ENCODE measurements at regions not wholly inside any gene's neighbourhood (a gene's known extent, or its start where the extent isn't known, plus 50 kb on each side); places are given as distances from the start of the nearest gene placed in this dataset.
A peak's percentile ranks its signal among the peaks of the same experiment; 100 is the strongest.

- in situ Hi-C loops (cut with HindIII; ENCODE audit: low pct_ligation_motif_present, low sequenced_read_pairs): loop anchor here (25.0 kb wide), 1 partner anchor 691 kb away; no protein-coding TSS in a partner anchor
- no peak overlapping the region for H3K27ac ChIP-seq
- H3K4me3 ChIP-seq (ENCODE audit: low read depth, low read length): no peak overlapping the region
- no peak for DNase-seq
- H3K36me3 ChIP-seq (replicated peaks): no peaks in the 10 kb centered on the region
- TF ChIP-seq CTCF (IDR thresholded peaks at IDR 0.05; ENCODE audit: low read depth, low read length, missing control alignments): no peak
- H3K27me3 ChIP-seq (replicated peaks): no peaks in the 10 kb centered on the region
These were observed 113.7 kb upstream of the RASGRP1 start for GRCh38 chr15:38678281-38678680.

DNA sequence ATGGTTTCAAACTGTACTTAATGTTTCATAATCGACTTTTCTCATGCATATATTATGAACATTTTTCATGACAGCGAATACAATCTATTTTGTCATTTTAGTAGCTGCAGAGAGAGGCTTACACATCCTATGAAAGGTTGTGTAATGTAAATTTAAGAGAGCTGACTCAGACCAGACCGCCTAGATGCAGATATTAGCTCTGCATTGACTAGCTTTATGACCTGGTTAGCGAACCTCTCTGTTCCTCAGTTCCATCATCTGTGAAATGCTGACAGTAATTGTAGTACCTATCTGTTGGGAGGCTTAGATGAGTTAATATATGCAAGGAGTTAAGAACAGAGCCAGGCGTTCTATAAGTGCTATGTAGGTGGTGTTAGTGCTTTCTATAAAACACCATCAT is 116.2 kb upstream of the RASGRP1 start:
- Histone ChIP-seq H3K36me3 (replicated peaks) (no peaks in the 10 kb centered on the region), H3K4me3 (ENCODE audit: low read depth, low read length) (no peak overlapping the region), H3K27ac (no peak overlapping the region), H3K27me3 (replicated peaks) (no peaks in the 10 kb centered on the region)
- no peak for TF ChIP-seq CTCF (IDR thresholded peaks at IDR 0.05; ENCODE audit: low read depth, low read length, missing control alignments)
- in situ Hi-C loops (cut with HindIII; ENCODE audit: low pct_ligation_motif_present, low sequenced_read_pairs): loop anchor here (25.0 kb wide), 1 partner anchor 693 kb away; no protein-coding TSS in a partner anchor
- no peak for DNase-seq

- H3K27me3 ChIP-seq (replicated peaks): no peaks in the 10 kb centered on the region
- no peak overlapping the region for H3K4me3 ChIP-seq (ENCODE audit: low read depth, low read length)
- TF ChIP-seq CTCF (IDR thresholded peaks at IDR 0.05; ENCODE audit: low read depth, low read length, missing control alignments): no peak
- no peaks in the 10 kb centered on the region for H3K36me3 ChIP-seq (replicated peaks)
- H3K27ac ChIP-seq: no peak overlapping the region
- in situ Hi-C loops (cut with HindIII; ENCODE audit: low pct_ligation_motif_present, low sequenced_read_pairs): loop anchor here (25.0 kb wide), 1 partner anchor 695 kb away; no protein-coding TSS in a partner anchor
- no peak for DNase-seq
These were observed 117.7 kb upstream of the RASGRP1 start for GRCh38 chr15:38682363-38682762.

- in situ Hi-C loops (cut with HindIII; ENCODE audit: low pct_ligation_motif_present, low sequenced_read_pairs): loop anchor here (25.0 kb wide), 1 partner anchor 696 kb away; no protein-coding TSS in a partner anchor
- no peak for TF ChIP-seq CTCF (IDR thresholded peaks at IDR 0.05; ENCODE audit: low read depth, low read length, missing control alignments)
- H3K27ac ChIP-seq: no peak overlapping the region
- no peak for DNase-seq
- no peak overlapping the region for H3K4me3 ChIP-seq (ENCODE audit: low read depth, low read length)
- H3K27me3 ChIP-seq (replicated peaks): no peaks in the 10 kb centered on the region
- no peaks in the 10 kb centered on the region for H3K36me3 ChIP-seq (replicated peaks)
These were observed 118.2 kb upstream of the RASGRP1 start for GRCh38 chr15:38682861-38683260.

DNA sequence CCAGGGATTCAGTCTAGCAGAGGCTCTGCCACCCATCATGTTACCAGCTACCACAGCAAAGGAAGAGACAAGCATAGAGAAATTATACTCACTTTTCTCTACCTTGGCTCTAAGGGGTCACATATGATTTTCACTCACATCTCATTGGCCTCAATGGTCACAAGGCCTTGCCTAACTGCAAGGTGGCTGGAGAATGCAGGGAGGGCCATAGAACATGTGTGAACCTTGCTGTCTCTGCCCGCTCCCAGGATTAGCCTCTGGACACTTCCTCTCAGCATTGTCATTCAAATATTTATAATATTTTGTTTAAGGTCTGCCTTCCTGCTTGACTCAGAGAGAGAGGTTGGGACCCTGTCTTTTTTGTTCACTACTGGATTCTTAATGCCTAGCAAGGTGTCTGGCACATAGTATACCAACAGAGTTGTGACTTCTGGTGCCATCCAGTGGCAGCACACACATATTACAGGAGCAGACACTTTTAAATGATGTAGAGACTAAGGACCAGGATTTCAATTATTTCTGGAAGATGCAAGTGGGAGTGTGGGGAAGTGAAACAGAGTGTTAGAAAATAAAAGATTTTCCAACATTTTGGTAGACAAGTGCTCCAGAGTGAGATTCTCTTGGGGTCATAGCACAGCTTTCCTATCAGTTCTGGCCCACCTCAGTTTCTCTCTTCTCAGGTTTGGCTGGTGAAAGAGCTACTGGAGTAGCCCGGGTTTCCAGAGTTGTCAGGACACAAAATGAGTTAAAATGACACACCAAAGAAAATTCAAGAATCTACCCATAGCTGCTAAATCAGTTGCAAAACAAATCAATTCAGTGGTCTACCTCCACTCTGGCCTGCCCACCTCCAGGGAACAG is 119.0 kb upstream of the RASGRP1 start:
- DNase-seq: peak; percentile 47
- TF ChIP-seq CTCF (IDR thresholded peaks at IDR 0.05; ENCODE audit: low read depth, low read length, missing control alignments): peak; percentile 82
- no peaks in the 10 kb centered on the region for H3K27me3 ChIP-seq (replicated peaks)
- in situ Hi-C loops (cut with HindIII; ENCODE audit: low pct_ligation_motif_present, low sequenced_read_pairs): loop anchor here (25.0 kb wide), 1 partner anchor 696 kb away; no protein-coding TSS in a partner anchor
- H3K36me3 ChIP-seq (replicated peaks): no peaks in the 10 kb centered on the region
- H3K27ac ChIP-seq: no peak overlapping the region
- H3K4me3 ChIP-seq (ENCODE audit: low read depth, low read length): no peak overlapping the region

Data from brain microvascular endothelial cell (primary cell).